ENCODE measurements at regions not wholly inside any gene's neighbourhood (a gene's known extent, or its start where the extent isn't known, plus 50 kb on each side); places are given as distances from the start of the nearest gene placed in this dataset.

DNA sequence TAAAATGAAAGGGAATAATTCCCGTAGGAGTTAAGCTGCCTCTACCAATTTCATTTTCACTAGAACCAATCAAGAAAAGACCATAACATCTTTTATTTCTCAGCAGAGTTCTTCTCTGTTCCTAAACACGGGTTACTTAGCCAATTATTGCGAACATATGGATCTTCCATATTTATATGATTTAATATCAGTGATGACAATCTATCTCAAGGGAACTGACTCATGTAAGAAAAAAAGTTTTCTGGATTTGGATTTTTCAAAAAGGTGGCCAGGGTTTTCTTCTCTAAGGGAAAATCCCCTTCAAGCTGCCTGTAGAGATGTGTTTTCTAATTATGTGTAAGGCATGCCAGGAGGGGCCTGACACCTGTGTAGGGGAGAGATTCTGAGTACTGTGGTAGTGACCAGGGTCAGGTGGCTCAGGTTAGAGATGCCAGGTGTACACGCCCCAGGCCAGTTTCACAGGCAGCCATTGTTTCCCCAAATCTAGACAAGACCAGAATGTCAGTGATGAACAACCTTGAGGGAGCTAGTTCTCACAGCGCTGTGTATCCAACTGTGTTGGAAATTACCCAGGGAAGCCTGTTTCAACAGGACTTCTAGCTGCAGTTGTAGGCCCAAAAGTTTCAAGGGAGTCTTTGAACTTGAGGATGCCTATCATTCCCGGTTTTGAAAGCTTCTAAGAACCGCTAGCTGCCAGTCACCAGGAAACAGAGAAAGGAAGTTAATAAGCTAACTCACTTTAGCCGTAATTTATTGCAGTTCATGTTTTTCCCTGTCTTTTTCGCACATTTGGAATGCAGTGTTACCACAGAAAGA lies 572.5 kb upstream of the RGMB start:
- TF ChIP-seq, protein P1, sequence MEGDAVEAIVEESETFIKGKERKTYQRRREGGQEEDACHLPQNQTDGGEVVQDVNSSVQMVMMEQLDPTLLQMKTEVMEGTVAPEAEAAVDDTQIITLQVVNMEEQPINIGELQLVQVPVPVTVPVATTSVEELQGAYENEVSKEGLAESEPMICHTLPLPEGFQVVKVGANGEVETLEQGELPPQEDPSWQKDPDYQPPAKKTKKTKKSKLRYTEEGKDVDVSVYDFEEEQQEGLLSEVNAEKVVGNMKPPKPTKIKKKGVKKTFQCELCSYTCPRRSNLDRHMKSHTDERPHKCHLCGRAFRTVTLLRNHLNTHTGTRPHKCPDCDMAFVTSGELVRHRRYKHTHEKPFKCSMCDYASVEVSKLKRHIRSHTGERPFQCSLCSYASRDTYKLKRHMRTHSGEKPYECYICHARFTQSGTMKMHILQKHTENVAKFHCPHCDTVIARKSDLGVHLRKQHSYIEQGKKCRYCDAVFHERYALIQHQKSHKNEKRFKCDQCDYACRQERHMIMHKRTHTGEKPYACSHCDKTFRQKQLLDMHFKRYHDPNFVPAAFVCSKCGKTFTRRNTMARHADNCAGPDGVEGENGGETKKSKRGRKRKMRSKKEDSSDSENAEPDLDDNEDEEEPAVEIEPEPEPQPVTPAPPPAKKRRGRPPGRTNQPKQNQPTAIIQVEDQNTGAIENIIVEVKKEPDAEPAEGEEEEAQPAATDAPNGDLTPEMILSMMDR (IDR thresholded peaks at IDR 0.05; ENCODE audit: insufficient read depth, low read depth, low read length) = no peak
- TF ChIP-seq EZH2 (IDR thresholded peaks at IDR 0.05; ENCODE audit: insufficient read depth, low read length) = no peak
